WTC11 (cell line): ENCODE measurements at regions not wholly inside any gene's neighbourhood (a gene's known extent, or its start where the extent isn't known, plus 50 kb on each side); places are given as distances from the start of the nearest gene placed in this dataset.

ENCODE experiments used
- ATAC-seq: fragments of 200-7000 bp; cut with Tn5 transposase; 2 replicates; pipeline ENCODE4 v1.10.0; 2021; ENCODE audit warnings: mild to moderate bottlenecking, moderate library complexity
- CTCF ChIA-PET: fragments of 300-600 bp; sonication (Branson Sonifier 250); formaldehyde crosslinking; loops from one replicate; lab custom pipeline; 2021; ENCODE audit warnings: antibody characterized with exemption; lab: Charles Lee
- POLR2A ChIA-PET: fragments of 350-600 bp; sonication (Branson Sonifier 250); formaldehyde crosslinking; loops from one replicate; lab custom pipeline; 2021; ENCODE audit warnings: antibody characterized with exemption; lab: Charles Lee
- DNase-seq: peaks from one replicate; pipeline ENCODE4 v3.0.0; 2021; ENCODE audit warnings: low spot score
- H3K27ac Mint-ChIP-seq: 2 replicates; pipeline ENCODE4 v1.8.0; 2021; ENCODE audit warnings: mixed read lengths
- H3K27me3 Mint-ChIP-seq: 2 replicates; pipeline ENCODE4 v1.8.0; 2021; ENCODE audit warnings: low read depth, mild to moderate bottlenecking, moderate library complexity, mixed read lengths
- H3K36me3 Mint-ChIP-seq: 2 replicates; pipeline ENCODE4 v1.8.0; 2021; ENCODE audit warnings: mixed read lengths
- H3K4me1 Mint-ChIP-seq: 2 replicates; pipeline ENCODE4 v1.8.0; 2022; ENCODE audit warnings: mixed read lengths
- H3K4me3 Mint-ChIP-seq: 2 replicates; pipeline ENCODE4 v1.8.0; 2021; ENCODE audit warnings: mild to moderate bottlenecking, moderate library complexity, mixed read lengths
- H3K9me3 Mint-ChIP-seq: 2 replicates; pipeline ENCODE4 v1.8.0; 2021; ENCODE audit warnings: mixed read lengths
- CDX4 ChIP-seq: fragments of 250-450 bp; sonication (Bioruptor Pico); IDR thresholded peaks from 2 replicates; pipeline ENCODE4 v1.9.0; 2021; ENCODE audit warnings: moderate library complexity, mild to moderate bottlenecking, inconsistent platforms, borderline replicate concordance
- ETV6 ChIP-seq: sonication (generic); formaldehyde crosslinking; IDR thresholded peaks from 2 replicates; pipeline ENCODE4 v1.8.1; 2022; ENCODE audit warnings: mild to moderate bottlenecking, missing genetic modification reagents
- JAZF1 ChIP-seq: fragments of 250-450 bp; sonication (Bioruptor Pico); IDR thresholded peaks from 2 replicates; pipeline ENCODE4 v1.9.0; 2021; ENCODE audit warnings: moderate library complexity, mild to moderate bottlenecking, inconsistent platforms
- KAT7 ChIP-seq: sonication (generic); formaldehyde crosslinking; IDR thresholded peaks from 2 replicates; pipeline ENCODE4 v1.8.1; 2023; ENCODE audit warnings: missing genetic modification reagents, mild to moderate bottlenecking, borderline replicate concordance
- NR2C2 ChIP-seq: sonication (generic); formaldehyde crosslinking; IDR thresholded peaks from 2 replicates; pipeline ENCODE4 v1.8.0; 2022; ENCODE audit warnings: mild to moderate bottlenecking, missing genetic modification reagents
- PRRX2 ChIP-seq: fragments of 250-450 bp; sonication (Bioruptor Pico); IDR thresholded peaks from 2 replicates; pipeline ENCODE4 v1.8.0; 2021; ENCODE audit warnings: mild to moderate bottlenecking
- RORB ChIP-seq: fragments of 250-450 bp; sonication (Bioruptor Pico); IDR thresholded peaks from 2 replicates; pipeline ENCODE4 v1.9.0; 2021; ENCODE audit warnings: mild to moderate bottlenecking
- USF2 ChIP-seq: sonication (generic); formaldehyde crosslinking; IDR thresholded peaks from 2 replicates; pipeline ENCODE4 v1.8.1; 2023; ENCODE audit warnings: mild to moderate bottlenecking, missing genetic modification reagents, moderate library complexity
- ZMAT4 ChIP-seq: fragments of 250-450 bp; sonication (Bioruptor Pico); IDR thresholded peaks from 2 replicates; pipeline ENCODE4 v1.9.0; 2021; ENCODE audit warnings: mild to moderate bottlenecking
- ZNF396 ChIP-seq: fragments of 250-450 bp; sonication (Bioruptor Pico); IDR thresholded peaks from 2 replicates; pipeline ENCODE4 v1.8.0; 2021; ENCODE audit warnings: mild to moderate bottlenecking, moderate library complexity, borderline replicate concordance
- ZNF416 ChIP-seq: fragments of 250-450 bp; sonication (Bioruptor Pico); IDR thresholded peaks from 2 replicates; pipeline ENCODE4 v1.9.0; 2021; ENCODE audit warnings: mild to moderate bottlenecking, inconsistent platforms
- ZNF425 ChIP-seq: fragments of 250-450 bp; sonication (Bioruptor Pico); conservative IDR thresholded peaks from 2 replicates; pipeline ENCODE4 v1.9.0; 2021; ENCODE audit warnings: mild to moderate bottlenecking
- ZNF532 ChIP-seq: fragments of 250-450 bp; sonication (Bioruptor Pico); IDR thresholded peaks from 2 replicates; pipeline ENCODE4 v1.9.0; 2021; ENCODE audit warnings: mild to moderate bottlenecking, borderline replicate concordance
- ZNF671 ChIP-seq: fragments of 250-450 bp; sonication (Bioruptor Pico); IDR thresholded peaks from 2 replicates; pipeline ENCODE4 v1.8.0; 2021; ENCODE audit warnings: mild to moderate bottlenecking
- ZSCAN18 ChIP-seq: fragments of 250-450 bp; sonication (Bioruptor Pico); IDR thresholded peaks from 2 replicates; pipeline ENCODE4 v2.1.2; 2022; ENCODE audit warnings: mild to moderate bottlenecking, moderate library complexity

- H3K4me3 Mint-ChIP-seq: no peak overlapping the region
- TF ChIP-seq ZNF396 (no peak), JAZF1 (CRISPR knock-in tag) (no peak), ZMAT4 (CRISPR knock-in tag) (no peak), ETV6 (CRISPR knock-in tag) (no peak), ZNF425 (CRISPR knock-in tag) (no peak), PRRX2 (CRISPR knock-in tag) (no peak), ZNF532 (CRISPR knock-in tag) (no peak), KAT7 (CRISPR knock-in tag) (no peak)
- ATAC-seq (no peak), DNase-seq (no peak)
- peaks cover 4% of the 10 kb centered on the region; the same call in 1 of the 2 replicates for H3K27me3 Mint-ChIP-seq
- CTCF ChIA-PET: no interaction called here
- H3K27ac Mint-ChIP-seq: no peak overlapping the region
- peaks cover 54% of the 10 kb centered on the region for H3K9me3 Mint-ChIP-seq
- POLR2A ChIA-PET: no interaction called here
- peaks cover 45% of the 10 kb centered on the region for H3K36me3 Mint-ChIP-seq
- peaks cover under 1% of the 10 kb centered on the region; the same call in 1 of the 2 replicates for H3K4me1 Mint-ChIP-seq
Observed at GRCh38 chr4:162707962-162708361, 458.7 kb downstream of the NAF1 start.

GRCh38 chr4:162706632-162707031 is 460.1 kb downstream of the NAF1 start:
- H3K4me3 Mint-ChIP-seq: no peak overlapping the region
- peaks cover 4% of the 10 kb centered on the region; the same call in 1 of the 2 replicates for H3K4me1 Mint-ChIP-seq
- no peak overlapping the region for H3K27ac Mint-ChIP-seq
- DNase-seq: no peak
- peaks cover 4% of the 10 kb centered on the region; the same call in 1 of the 2 replicates for H3K27me3 Mint-ChIP-seq
- peaks cover 32% of the 10 kb centered on the region for H3K36me3 Mint-ChIP-seq
- no peak for TF ChIP-seq ZSCAN18 (CRISPR knock-in tag)
- no peak for TF ChIP-seq ZNF671 (CRISPR knock-in tag)
- ChIA-PET CTCF (no interaction called here), POLR2A (no interaction called here)
- ATAC-seq: no peak
- H3K9me3 Mint-ChIP-seq: peaks cover 41% of the 10 kb centered on the region

GRCh38 chr4:162706051-162706450 is 460.6 kb downstream of the NAF1 start:
- H3K4me3 Mint-ChIP-seq: no peak overlapping the region
- peaks cover 26% of the 10 kb centered on the region for H3K36me3 Mint-ChIP-seq
- no peak for TF ChIP-seq ZNF416
- TF ChIP-seq CDX4: no peak
- no peak for TF ChIP-seq USF2 (CRISPR knock-in tag)
- no peak for TF ChIP-seq NR2C2 (CRISPR knock-in tag)
- no peak for TF ChIP-seq RORB (CRISPR knock-in tag)
- no peak for ATAC-seq
- DNase-seq: no peak
- CTCF ChIA-PET: no interaction called here
- H3K4me1 Mint-ChIP-seq: peaks cover 4% of the 10 kb centered on the region; the same call in 1 of the 2 replicates
- no peak overlapping the region for H3K27ac Mint-ChIP-seq
- POLR2A ChIA-PET: no interaction called here
- peaks cover 35% of the 10 kb centered on the region for H3K9me3 Mint-ChIP-seq
- peaks cover 4% of the 10 kb centered on the region; the same call in 1 of the 2 replicates for H3K27me3 Mint-ChIP-seq
